Astrocyte of the hippocampus (primary cell): ENCODE measurements at regions not wholly inside any gene's neighbourhood (a gene's known extent, or its start where the extent isn't known, plus 50 kb on each side); places are given as distances from the start of the nearest gene placed in this dataset.

Source experiments
- DNase-seq: peaks from one replicate; pipeline ENCODE4 v3.0.0; 2011; ENCODE audit warnings: low read depth, low spot score

DNA sequence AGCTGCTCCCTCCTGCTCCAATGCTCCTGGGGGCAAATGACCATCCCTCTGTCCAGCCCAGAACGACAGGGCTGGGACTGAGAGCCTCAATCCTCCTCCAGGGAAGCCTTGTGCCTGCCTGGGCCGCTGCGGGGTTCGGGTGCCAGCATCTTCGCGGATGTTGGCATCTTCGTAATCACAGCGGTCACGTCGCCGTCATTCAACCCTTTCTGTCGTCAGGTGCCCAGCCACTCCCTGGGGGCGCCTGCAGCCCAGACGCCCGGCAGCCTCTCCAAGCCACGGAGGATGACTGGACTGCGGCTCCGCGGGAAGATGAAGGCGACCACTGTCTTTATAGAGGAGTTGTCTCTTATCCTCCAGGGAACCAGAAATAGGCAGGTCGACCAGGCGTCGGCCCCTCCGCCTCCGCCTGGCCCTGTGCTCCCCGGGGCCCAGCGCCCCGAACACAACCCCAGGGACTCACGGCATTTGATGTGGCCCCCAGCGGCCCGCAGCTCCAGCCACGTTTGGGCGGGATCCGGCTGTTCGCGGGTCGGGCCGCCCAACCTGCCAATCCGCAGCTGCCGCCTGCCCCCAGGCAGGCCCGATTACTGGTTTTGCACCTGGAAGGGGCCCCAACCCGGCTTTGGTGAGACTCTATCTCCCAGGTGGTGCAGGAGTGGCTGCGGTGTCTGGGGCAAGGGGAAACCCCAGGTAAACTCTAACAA lies 113.9 kb downstream of the THNSL2 start:
- no peak for DNase-seq

DNA sequence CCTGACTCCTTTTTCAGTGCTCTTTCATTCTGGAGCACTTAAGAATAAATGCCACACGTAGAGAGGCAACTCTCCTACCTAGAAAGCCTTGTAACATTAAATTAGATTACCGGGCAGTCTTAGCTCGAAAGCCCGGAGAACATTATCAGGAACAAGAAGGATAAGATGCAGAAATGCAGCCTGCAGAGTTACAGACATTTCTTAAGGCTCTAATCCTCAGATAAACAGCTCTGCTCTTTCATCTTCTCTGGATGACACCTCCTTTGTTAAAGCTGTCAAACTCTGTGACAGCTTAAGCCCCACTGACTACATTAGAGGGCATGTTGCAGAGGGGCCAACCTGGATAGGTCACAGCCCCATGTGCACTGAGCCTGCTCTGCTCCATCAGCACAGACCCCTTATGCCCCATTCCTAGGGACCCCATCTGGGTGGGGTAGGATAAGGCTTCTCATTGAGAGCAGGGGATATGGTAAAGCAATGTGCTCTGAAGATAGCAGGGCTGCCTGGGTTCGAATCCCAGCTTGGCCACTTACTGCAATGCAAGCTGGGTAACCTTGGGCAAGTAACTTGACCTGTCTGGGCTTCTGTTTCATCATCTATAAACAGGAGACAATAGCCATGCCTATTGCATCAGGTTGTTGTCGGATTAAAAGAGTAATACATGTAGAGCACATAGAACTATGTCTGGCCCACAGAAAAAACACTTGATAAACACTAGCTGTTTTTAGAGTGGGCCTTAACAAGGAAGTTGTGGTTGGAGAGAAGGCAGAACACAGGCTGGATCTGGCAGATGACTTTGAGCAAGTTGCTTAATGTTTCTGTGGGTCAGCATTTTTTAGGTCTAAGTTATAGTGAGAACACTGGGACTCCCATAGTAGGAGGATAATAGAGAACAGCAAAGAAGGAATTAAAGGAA lies 111.4 kb downstream of the THNSL2 start:
- no peak for DNase-seq

DNA sequence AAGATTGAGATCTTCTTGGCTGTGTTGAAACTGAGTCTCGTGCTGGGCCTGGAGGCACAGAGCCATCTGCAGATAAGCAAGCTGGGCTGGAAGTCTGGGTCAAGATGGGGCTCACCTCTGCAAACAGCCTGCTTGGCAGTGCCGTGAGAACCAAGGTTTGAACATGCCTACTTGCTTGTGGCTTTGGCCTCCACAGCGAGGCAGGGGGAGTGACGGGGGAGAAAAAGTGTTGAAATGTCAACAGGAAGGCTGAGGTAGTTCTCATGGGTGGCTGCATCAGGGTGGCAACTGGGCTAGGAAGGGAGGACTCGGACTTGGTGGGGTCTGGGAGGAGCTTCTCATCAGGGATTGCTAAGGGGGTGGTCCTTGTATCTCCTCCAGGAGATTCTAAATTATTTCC lies 99.7 kb downstream of the THNSL2 start:
- no peak for DNase-seq

DNA sequence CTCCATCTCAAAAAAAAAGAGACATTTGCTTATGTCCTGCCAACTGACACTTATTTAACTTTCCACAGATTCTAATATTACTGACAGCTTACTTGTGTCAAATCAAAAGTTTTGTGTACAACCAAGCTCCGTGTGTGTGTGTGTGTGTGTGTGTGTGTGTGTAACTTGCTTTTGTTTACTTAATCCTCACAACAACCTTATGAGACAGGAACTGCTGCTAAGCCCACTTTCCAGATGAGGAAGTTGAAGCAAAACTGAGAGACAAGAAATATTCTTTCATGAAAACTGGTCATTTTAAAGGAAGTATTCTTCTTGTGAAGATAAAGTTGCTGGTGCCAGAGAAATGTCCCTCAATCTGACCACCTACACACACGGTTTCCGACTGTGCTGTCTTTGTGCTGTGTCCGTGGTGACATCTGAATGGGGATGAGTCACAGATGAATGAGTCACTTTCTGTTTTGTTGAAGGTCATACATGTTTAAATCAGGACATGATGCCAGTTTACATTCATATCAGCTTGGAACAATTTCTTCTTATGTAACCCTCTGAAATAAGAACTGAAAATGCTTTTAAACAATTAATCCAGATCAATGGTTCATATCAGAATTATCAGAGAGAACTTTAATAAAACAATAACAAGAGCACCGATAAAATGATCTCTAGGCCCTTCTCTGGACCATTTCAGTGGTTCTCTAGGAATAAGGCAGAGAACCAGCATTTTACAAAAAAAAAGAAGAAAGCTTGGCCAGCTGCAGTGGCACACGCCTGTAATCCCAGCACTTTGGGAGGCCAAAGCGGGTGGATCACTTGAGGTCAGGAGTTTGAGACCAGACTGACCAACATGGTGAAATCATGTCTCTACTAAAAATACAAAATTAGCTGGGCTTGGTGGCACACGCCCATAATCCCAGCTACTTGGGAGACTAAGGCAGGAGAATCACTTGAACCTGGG lies 95.5 kb downstream of the THNSL2 start:
- peak; percentile 54 for DNase-seq

DNA sequence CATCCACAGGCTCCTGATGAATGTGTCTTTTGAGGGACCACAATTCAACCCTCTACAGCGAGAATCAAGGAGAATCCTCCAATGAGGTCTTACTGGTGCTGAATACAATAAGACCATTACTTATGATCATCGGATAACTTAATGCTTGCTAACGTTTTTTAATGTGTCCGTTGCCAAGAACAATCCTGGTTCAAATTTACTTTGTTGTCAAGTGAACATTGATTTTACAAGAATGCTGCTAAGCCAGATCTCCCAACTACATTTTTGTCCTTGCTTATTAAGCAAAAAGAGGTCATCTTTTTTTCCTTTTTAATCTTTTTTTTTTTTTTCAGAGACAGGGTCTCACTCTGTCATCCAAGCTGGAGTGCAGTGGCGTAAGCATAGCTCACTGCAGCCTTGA lies 93.7 kb downstream of the THNSL2 start:
- DNase-seq, result no peak

DNA sequence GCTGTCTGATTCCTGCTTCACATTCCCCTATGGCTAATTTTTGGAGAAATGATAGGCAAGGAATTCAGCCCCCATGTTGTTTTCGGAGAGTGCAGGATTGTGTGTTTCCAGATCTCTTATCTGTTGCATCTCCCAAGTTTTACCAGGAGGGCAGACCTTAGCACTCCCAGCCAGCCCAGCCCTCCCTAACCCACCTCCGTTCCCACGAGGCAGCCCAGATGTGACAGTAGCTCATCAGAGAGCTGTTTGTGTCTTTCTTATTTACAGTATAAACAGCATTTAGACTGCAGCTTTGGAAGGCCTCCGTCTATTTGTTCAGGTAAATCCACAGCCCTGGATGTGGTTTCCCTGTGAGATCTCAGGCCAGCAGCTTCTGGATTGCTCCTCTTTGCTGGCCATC lies 91.6 kb downstream of the THNSL2 start:
- DNase-seq, result no peak

DNA sequence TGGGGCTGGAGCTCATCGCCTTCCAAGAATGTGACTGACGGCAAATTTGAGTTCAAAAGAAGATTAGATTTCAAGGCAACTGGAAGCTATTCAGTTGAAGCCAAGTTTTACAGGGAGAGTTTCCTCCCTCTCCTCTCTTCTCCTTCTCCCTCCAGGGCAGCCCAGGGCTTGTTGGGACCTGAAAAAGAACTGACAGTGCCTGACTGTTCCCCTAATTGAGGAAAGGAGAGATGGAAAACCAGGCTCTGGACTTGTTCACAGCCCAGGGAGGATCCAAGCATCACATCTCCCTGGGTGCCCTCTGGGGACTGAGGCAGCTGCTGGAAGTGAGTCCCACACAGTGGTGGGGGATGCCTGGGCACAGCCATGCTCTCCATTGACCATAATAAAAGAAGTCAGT lies 88.1 kb downstream of the THNSL2 start:
- no peak for DNase-seq

DNA sequence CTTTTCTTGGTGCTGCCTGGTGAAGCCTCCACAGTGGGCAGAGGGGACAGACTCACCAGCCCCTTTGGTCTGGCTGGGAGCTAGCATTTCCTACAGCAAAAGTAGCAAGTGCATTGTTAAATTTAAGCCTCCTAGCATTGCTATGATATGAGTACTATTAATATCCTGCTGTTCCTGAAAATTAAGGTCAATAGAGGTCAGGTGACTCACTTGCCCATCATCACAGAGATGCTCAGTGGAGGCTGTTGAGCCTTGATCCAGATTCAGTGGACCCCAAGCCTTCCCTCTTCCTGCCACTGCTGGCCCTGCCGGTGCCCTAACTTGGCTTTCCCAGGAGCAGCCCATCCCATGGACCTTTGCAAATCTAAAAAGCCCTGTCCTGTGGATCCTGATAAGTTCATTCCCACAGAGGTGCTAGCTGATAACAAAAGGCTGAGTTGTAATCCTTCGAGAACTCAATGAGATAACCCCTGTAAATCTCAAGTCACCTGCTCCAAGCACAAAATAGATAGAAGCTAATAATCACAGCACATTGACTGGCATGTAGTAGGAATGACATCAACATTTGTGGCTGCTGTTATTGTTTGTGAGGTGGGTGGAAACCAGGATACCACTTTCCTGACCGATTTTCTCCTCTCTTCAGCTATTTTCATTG lies 84.4 kb downstream of the THNSL2 start:
- DNase-seq, result no peak

DNA sequence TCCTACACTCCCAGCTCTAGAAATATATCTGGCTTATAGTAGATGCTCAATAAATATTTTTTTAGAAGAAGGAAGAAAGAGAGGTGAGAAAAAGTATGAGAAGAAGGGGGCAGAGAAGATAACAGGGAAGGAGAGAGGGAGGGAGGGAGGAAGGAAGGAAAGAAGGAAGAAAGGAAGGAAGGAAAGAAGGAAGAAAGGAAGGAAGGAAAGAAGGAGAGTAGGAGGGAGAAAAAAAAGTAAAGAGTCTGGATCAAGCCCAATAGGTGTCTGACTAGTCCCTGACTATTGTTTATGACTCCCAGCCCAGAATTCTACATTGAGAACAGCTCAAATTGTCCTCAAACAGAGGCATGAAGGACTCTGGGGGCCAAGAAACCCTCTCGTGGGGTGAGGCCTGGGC lies 83.9 kb downstream of the THNSL2 start:
- DNase-seq, result no peak

DNA sequence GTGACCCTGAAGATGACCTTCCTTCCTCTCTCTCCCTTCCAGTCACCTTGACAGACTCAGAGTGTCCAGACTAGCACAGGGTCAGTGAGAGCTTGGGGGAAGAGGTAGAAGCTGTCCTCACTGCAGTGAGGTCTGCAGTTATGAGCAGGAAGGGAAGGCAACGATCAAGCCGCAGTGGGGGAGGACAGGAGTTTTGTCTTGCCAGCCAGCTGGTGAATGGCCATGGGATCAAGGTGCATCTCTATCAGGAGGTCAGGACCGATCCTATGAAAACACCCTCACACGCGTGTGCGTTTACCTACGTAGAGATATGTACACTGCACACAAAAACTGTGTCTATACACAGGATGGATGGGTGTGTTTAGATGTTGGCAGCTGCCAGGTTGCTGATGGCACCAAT lies 83.2 kb downstream of the THNSL2 start:
- DNase-seq, result no peak

DNA sequence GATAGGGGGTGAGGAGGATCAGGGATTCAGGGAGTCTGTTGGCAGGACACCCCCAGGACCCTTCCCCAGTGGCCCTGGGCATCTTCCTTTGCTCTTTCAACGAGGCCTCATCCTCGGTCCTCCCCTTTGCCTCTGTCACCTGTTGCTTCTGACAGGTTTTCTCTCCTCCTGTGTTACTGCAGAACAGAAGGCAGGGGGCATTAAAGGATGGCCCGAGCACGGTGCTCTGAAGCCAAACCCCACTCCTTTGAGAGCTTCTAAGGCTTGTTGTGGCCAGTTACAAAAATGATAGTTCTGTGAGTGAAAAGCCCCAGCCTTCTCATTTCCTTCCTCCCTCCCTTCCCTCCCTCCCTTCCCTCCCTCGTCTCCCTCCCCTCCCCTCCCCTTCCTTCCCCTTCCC lies 82.5 kb downstream of the THNSL2 start:
- no peak for DNase-seq

DNA sequence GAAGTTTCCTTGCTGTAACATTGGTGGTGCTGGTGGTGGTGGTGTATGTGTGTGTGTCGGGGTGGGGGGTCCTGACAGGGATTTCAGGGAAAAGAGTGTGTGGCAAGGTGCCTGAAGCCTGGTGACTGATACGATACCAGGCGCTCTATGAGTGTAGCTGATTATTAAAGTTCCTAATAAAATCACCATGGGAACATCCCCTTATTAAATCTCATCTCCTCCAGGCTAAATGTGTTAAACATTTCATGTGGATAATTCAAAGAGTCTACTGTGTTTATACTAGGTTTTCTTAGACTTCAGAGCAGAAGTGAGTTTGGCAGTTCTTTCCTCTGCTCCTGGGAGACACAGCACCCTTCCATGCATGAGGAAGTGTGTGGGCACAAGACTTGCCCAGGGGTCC lies 82.0 kb downstream of the THNSL2 start:
- no peak for DNase-seq

DNA sequence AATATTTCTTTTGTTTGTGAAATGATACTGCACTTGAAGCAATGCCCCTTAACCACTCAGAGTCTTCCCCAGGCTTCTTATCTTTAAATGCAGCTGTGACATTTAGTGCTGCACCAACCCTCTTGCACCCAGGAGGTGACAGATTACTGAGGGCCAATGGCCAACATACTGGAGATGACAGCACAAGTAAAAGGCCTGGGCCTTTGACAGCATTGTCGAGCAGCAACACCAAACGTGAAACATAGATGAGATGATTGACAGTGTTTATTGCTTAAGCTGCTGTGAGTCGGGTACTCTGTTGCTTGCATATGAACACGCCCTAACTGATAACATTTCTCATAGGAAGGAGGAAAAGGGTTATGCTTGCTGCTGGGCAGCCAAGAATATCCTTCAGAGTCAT lies 80.3 kb downstream of the THNSL2 start:
- no peak for DNase-seq

DNA sequence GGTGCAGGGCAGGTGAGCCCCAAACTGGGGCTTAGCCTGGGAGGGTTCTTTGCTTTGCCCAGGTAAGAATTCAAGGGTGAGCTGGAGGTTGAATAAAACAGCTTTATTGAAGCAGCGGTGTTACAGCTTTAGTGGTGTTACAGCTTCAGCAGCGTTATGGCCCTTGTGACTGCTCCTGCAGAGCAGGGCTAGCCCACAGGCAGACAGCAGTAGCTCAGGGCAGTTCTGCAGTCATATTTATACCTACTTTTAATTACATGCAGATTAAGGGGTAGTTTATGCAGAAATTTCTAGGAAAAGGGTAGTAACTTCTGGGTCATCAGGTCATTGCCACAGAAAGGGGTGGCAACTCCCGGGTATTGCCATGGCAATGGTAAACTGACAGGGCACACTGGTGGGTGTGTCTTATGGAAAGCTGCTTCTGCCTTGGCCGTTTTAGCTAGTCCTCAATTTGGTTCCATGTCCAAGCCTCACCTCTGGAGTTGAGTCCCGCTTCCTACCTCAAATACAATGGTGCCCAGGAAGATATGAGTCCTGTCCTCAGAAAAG lies 78.2 kb downstream of the THNSL2 start:
- DNase-seq, result no peak

DNA sequence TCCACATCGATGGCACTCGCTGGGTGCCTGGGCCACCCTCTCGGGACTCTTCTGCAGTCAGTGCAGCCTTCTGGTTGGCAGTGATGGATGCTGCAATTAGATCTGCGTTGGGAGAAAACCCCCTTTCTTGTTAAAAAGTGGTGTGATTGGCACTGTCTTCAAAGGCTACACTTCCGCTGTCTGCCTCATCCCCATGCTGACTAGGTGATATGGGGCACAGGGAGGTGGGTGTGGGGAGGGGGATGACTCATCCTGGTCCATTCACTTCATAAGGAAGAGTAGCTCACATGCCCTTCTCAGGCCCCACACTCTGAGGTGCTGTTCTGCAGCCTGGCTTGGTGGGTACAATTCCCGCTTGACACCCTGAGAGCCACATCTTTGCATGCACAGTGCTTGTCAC lies 77.4 kb downstream of the THNSL2 start:
- DNase-seq, result no peak

DNA sequence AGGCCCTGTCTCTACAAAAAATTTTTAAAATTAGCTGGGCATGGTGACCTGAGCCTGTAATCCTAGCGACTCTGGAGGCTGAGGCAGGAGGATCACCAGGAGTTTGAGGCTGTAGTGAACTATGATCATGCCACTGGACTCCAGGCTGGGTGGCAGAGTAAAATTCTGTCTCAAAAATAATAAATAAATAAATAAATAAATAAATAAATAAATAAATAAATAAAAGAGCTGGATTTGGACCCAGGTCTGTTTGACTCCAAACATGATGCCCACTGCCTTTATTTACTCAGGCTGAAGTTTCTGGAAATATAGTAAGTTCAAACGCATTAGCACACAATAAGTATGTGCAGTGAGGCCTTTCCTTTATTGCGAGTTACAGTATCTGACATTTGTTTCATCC lies 75.0 kb downstream of the THNSL2 start:
- no peak for DNase-seq

DNA sequence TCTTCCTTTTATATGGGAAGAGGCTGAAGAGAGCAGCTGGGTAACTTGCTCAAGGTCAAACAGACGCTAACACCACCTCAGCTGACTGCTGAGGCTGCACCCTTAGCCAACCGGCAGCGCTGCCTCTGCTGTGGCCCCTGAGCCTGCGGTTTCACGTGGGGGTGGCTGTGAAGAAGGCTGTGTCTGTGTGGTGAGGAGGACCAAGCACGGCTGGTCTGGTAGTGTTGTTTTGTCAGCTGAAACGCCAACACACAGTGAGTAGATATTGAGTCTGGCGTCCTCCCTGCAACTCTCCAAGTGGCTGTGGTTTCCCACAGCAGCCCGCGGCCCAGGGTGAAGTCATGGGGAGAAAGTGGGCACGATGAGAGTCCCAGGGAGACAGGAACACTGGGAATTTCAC lies 69.6 kb downstream of the THNSL2 start:
- no peak for DNase-seq

DNA sequence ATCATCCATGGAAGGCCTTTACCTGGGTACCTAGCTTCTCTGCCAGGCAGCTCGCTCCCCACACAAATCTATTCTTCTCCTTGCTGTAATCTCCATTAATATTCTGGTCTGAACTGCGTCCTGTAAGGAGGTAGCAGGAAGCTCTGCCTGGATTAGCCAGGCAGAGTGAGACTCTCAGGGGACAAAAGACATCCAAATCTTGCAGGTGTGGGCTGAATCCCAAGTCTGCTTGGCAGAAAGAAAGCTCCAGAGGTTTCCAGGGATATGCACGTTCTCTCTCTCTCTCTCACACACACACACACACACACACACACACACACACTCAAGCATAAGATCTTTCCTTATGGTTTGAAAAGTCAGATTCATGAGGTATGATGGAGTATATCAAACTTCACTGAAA lies 66.5 kb downstream of the THNSL2 start:
- no peak for DNase-seq
